Fibroblast of lung (primary cell): ENCODE measurements at regions not wholly inside any gene's neighbourhood (a gene's known extent, or its start where the extent isn't known, plus 50 kb on each side); places are given as distances from the start of the nearest gene placed in this dataset.

Experiments used
- DNase-seq, 2 donors: peaks; one replicate each; pipeline versions ENCODE4 v3.0.0 to v3.0.0-alpha.2; 2010; ENCODE audit warnings: low read depth in 2 of 2
- H2AFZ ChIP-seq: 2 replicates; pipeline ENCODE4 v1.5.1; 2012; ENCODE audit warnings: low read length, control low read depth, inconsistent platforms
- H3K27ac ChIP-seq: 2 replicates; pipeline ENCODE4 v1.5.1; 2011; ENCODE audit warnings: low read length, control low read depth; ENCODE audit not compliant: insufficient read depth
- H3K27me3 ChIP-seq: 2 replicates; pipeline ENCODE4 v1.5.1; 2011; ENCODE audit warnings: mild to moderate bottlenecking, low read length; ENCODE audit not compliant: control insufficient read depth, insufficient read depth
- H3K36me3 ChIP-seq: 2 replicates; pipeline ENCODE4 v1.5.1; 2011; ENCODE audit warnings: low read length; ENCODE audit not compliant: control insufficient read depth, insufficient read depth
- H3K4me1 ChIP-seq: 2 replicates; pipeline ENCODE4 v1.5.1; 2011; ENCODE audit warnings: low read length; ENCODE audit not compliant: control insufficient read depth, insufficient read depth; ENCODE audit errors: extremely low read depth
- H3K4me2 ChIP-seq: 2 replicates; pipeline ENCODE4 v1.5.1; 2011; ENCODE audit warnings: low read length, control low read depth; ENCODE audit not compliant: insufficient read depth; ENCODE audit errors: extremely low read depth
- H3K4me3 ChIP-seq, 4 experiments: fragments of 200-600 bp in 1 of 4; sonication (generic) in 1 of 4; replicated peaks in 1 of 4; 2 replicates each; pipeline ENCODE4 v1.5.1; 2011 to 2016; ENCODE audit warnings: low read length in 4 of 4, low read depth in 3 of 4, mild to moderate bottlenecking in 3 of 4, control low read depth in 2 of 4, inconsistent platforms in 1 of 4, mixed read lengths in 1 of 4; ENCODE audit not compliant: insufficient read depth in 1 of 4; ENCODE audit errors: control extremely low read depth in 1 of 4
- H3K79me2 ChIP-seq: 2 replicates; pipeline ENCODE4 v1.5.1; 2012; ENCODE audit warnings: mild to moderate bottlenecking, low read length, inconsistent platforms; ENCODE audit not compliant: control insufficient read depth, insufficient read depth
- H3K9ac ChIP-seq: 2 replicates; pipeline ENCODE4 v1.5.1; 2011; ENCODE audit warnings: mild to moderate bottlenecking, low read length, control low read depth; ENCODE audit not compliant: insufficient read depth
- H3K9me3 ChIP-seq: 2 replicates; pipeline ENCODE4 v1.5.1; 2012; ENCODE audit warnings: low read depth, low read length; ENCODE audit not compliant: control insufficient read depth, insufficient read depth
- H4K20me1 ChIP-seq: 2 replicates; pipeline ENCODE4 v1.5.1; 2011; ENCODE audit warnings: low read length; ENCODE audit not compliant: control insufficient read depth, insufficient read depth; ENCODE audit errors: extremely low read depth
- EZH2 ChIP-seq: IDR thresholded peaks from 2 replicates; pipeline ENCODE4 v1.5.1; 2012; ENCODE audit warnings: low read length, control low read depth, mild to moderate bottlenecking; ENCODE audit errors: missing control alignments
- TF ChIP-seq, protein P1 (sequence below), 2 donors: IDR thresholded peaks in 1 of 2; conservative IDR thresholded peaks in 1 of 2; 1 replicate in 1 of 2; 2 replicates in 1 of 2; pipeline ENCODE4 v1.5.1; 2011 to 2012; ENCODE audit warnings: low read length in 2 of 2, control low read depth in 1 of 2, inconsistent platforms in 1 of 2, low read depth in 1 of 2, mild to moderate bottlenecking in 1 of 2

DNA sequence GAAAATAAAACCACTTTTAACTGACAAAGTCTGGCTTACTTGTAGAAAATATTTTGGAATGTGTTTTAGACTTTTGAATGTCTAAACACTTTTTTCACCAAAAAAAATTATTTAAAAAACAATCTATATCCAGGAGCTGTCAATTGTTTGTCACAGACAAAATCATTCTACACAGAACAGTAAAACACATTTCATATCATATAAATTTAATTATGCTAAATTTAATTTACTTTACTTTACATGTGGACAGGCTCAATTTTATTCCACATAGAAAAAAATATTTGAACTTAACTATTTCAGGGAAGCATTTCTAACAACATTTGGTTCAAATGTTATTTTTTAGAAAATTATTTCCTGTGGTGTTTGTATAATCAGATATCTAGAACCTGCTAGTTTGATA, 1417.0 kb downstream of the ZPLD1 start:
- Histone ChIP-seq H3K4me2 (no peak overlapping the region), H3K9ac (no peak overlapping the region), H2AFZ (no peak overlapping the region), H4K20me1 (no peaks in the 10 kb centered on the region), H3K9me3 (no peaks in the 10 kb centered on the region), H3K4me1 (no peaks in the 10 kb centered on the region), H3K27me3 (no peaks in the 10 kb centered on the region), H3K27ac (no peak overlapping the region), H3K79me2 (no peaks in the 10 kb centered on the region), H3K36me3 (no peaks in the 10 kb centered on the region), H3K4me3 (no peak overlapping the region)
- no peak for DNase-seq
- TF ChIP-seq, protein P1, sequence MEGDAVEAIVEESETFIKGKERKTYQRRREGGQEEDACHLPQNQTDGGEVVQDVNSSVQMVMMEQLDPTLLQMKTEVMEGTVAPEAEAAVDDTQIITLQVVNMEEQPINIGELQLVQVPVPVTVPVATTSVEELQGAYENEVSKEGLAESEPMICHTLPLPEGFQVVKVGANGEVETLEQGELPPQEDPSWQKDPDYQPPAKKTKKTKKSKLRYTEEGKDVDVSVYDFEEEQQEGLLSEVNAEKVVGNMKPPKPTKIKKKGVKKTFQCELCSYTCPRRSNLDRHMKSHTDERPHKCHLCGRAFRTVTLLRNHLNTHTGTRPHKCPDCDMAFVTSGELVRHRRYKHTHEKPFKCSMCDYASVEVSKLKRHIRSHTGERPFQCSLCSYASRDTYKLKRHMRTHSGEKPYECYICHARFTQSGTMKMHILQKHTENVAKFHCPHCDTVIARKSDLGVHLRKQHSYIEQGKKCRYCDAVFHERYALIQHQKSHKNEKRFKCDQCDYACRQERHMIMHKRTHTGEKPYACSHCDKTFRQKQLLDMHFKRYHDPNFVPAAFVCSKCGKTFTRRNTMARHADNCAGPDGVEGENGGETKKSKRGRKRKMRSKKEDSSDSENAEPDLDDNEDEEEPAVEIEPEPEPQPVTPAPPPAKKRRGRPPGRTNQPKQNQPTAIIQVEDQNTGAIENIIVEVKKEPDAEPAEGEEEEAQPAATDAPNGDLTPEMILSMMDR (conservative IDR thresholded peaks at IDR 0.05 in 1 of 2, IDR thresholded peaks at IDR 0.05 in 1 of 2; ENCODE audit: low read depth in 1 of 2, low read length in 2 of 2): no peak
- TF ChIP-seq EZH2: no peak

DNA sequence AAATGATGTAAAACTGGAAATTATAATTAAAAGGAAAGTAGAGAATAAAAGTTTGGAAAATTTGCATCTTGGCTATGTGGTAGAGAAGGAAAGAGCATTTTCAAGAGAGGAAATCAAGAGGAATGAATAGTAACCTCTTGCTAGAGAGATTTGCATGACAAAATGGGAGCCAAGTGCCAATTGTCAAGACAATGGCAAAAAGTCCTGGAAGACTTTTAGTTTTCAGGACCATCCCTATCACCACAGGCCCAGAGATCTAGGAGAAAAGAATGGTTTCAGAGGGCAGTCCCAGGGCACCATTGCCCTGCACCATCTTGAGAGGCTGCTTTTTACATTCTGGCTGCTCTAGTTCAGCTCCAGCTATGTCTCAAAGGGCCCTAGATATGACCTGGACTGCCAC, 1427.6 kb downstream of the ZPLD1 start:
- Histone ChIP-seq H3K4me3 (no peak overlapping the region), H3K9me3 (no peaks in the 10 kb centered on the region), H2AFZ (no peak overlapping the region), H3K36me3 (no peaks in the 10 kb centered on the region), H3K9ac (no peak overlapping the region), H3K4me2 (no peak overlapping the region), H4K20me1 (no peaks in the 10 kb centered on the region), H3K27me3 (no peaks in the 10 kb centered on the region), H3K4me1 (no peaks in the 10 kb centered on the region), H3K27ac (no peak overlapping the region), H3K79me2 (no peaks in the 10 kb centered on the region)
- TF ChIP-seq EZH2: no peak
- TF ChIP-seq, protein P1 (conservative IDR thresholded peaks at IDR 0.05 in 1 of 2, IDR thresholded peaks at IDR 0.05 in 1 of 2; ENCODE audit: low read depth in 1 of 2, low read length in 2 of 2): no peak
- DNase-seq: no peak

DNA sequence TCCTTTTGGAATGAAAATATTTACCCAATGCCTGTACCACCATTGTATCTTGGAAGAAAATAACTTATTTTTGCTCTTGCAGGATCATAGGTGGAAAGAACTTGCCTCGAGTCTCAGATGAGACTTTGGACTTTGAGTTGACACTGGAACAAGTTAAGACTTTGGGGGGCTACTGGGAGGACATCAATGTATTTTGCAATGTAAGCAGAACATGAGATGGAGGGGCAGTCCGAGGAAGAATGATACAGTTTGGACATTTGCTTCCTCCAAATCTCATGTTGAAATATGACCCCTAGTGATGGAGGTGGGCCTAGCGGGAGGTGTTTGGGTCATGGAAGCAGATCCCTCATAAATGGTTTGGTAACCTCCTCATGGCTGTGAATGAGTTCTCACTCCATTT, 1428.6 kb downstream of the ZPLD1 start:
- Histone ChIP-seq H3K27me3 (no peaks in the 10 kb centered on the region), H3K79me2 (no peaks in the 10 kb centered on the region), H4K20me1 (no peaks in the 10 kb centered on the region), H3K4me2 (no peak overlapping the region), H2AFZ (no peak overlapping the region), H3K4me1 (no peaks in the 10 kb centered on the region), H3K27ac (no peak overlapping the region), H3K36me3 (no peaks in the 10 kb centered on the region), H3K9me3 (no peaks in the 10 kb centered on the region), H3K9ac (no peak overlapping the region), H3K4me3 (no peak overlapping the region)
- DNase-seq: no peak
- TF ChIP-seq, protein P1 (conservative IDR thresholded peaks at IDR 0.05 in 1 of 2, IDR thresholded peaks at IDR 0.05 in 1 of 2; ENCODE audit: low read depth in 1 of 2, low read length in 2 of 2): no peak
- no peak for TF ChIP-seq EZH2
